ENCODE measurements at regions not wholly inside any gene's neighbourhood (a gene's known extent, or its start where the extent isn't known, plus 50 kb on each side); places are given as distances from the start of the nearest gene placed in this dataset.

GRCh38 chr1:238546118-238546517 lies 655.4 kb upstream of the ZP4 start:
- no peak for DNase-seq

- no peak for DNase-seq
Measured at GRCh38 chr1:238537641-238538040, 646.9 kb upstream of the ZP4 start.

GRCh38 chr1:238530209-238530851 lies 639.6 kb upstream of the ZP4 start:
- DNase-seq: no peak

- DNase-seq: no peak
Measured at GRCh38 chr1:238517711-238518110, 627.0 kb upstream of the ZP4 start.

GRCh38 chr1:238501290-238501689 lies 610.6 kb upstream of the ZP4 start:
- no peak for DNase-seq

- DNase-seq: no peak
Measured at GRCh38 chr1:238499021-238499420, 608.3 kb upstream of the ZP4 start.

GRCh38 chr1:238492271-238492670 lies 601.5 kb upstream of the ZP4 start:
- no peak for DNase-seq

- no peak for DNase-seq
Measured at GRCh38 chr1:238491265-238491664, 600.5 kb upstream of the ZP4 start.

- DNase-seq: no peak
Measured at GRCh38 chr1:238489006-238489405, 598.3 kb upstream of the ZP4 start.

GRCh38 chr1:238488401-238488800 lies 597.7 kb upstream of the ZP4 start:
- DNase-seq: no peak

GRCh38 chr1:238487931-238488330 lies 597.2 kb upstream of the ZP4 start:
- no peak for DNase-seq

- no peak for DNase-seq
Measured at GRCh38 chr1:238485912-238486209, 595.1 kb upstream of the ZP4 start.

- no peak for DNase-seq
Measured at GRCh38 chr1:238485057-238485911, 594.6 kb upstream of the ZP4 start.

GRCh38 chr1:238484121-238484520 lies 593.4 kb upstream of the ZP4 start:
- DNase-seq: no peak

- no peak for DNase-seq
Measured at GRCh38 chr1:238476841-238477240, 586.1 kb upstream of the ZP4 start.

- DNase-seq: no peak
Measured at GRCh38 chr1:238475712-238476111, 585.0 kb upstream of the ZP4 start.

- DNase-seq: no peak
Measured at GRCh38 chr1:238474263-238474662, 583.5 kb upstream of the ZP4 start.

GRCh38 chr1:238469146-238469631 lies 578.5 kb upstream of the ZP4 start:
- no peak for DNase-seq

GRCh38 chr1:238468068-238468467 lies 577.3 kb upstream of the ZP4 start:
- no peak for DNase-seq

GRCh38 chr1:238466459-238466858 lies 575.7 kb upstream of the ZP4 start:
- no peak for DNase-seq

- DNase-seq: no peak
Measured at GRCh38 chr1:238465449-238465848, 574.7 kb upstream of the ZP4 start.

- DNase-seq: no peak
Measured at GRCh38 chr1:238458899-238459298, 568.2 kb upstream of the ZP4 start.

- no peak for DNase-seq
Measured at GRCh38 chr1:238457610-238458009, 566.9 kb upstream of the ZP4 start.

- no peak for DNase-seq
Measured at GRCh38 chr1:238451781-238452310, 561.1 kb upstream of the ZP4 start.
